Pancreas (tissue), 10 donors: ENCODE measurements at regions not wholly inside any gene's neighbourhood (a gene's known extent, or its start where the extent isn't known, plus 50 kb on each side); places are given as distances from the start of the nearest gene placed in this dataset.

Experiments
- ATAC-seq, 4 donors: fragments of 200-7000 bp; cut with Tn5 transposase; one replicate each; pipeline versions ENCODE4 v1.8.0 to v1.9.1; 2020; ENCODE audit warnings: mild to moderate bottlenecking in 4 of 4, moderate library complexity in 4 of 4
- DNase-seq, 6 donors: peaks; one replicate each; pipeline ENCODE4 v3.0.0-alpha.2; 2020
- FAIRE-seq: peaks from 2 replicates; lab custom pipeline; 2012; peaks lifted over from hg19 to GRCh38; lab: Jason Lieb, UNC
- H3K27ac ChIP-seq, 4 donors: fragments of 200-600 bp; sonication (generic); 1 replicate in 3 of 4; 2 replicates in 1 of 4; pipeline versions ENCODE4 v1.5.0 to v1.8.0; 2020
- H3K27me3 ChIP-seq, 4 donors: fragments of 200-600 bp; one replicate each; pipeline ENCODE4 v1.8.0; 2021
- H3K36me3 ChIP-seq, 3 donors: fragments of 200-600 bp; sonication (generic) in 1 of 3; one replicate each; pipeline versions ENCODE4 v1.5.0 to v1.8.0; 2020 to 2021
- H3K4me1 ChIP-seq, 3 donors: fragments of 200-600 bp; one replicate each; pipeline ENCODE4 v1.8.0; 2021
- H3K4me3 ChIP-seq, 4 donors: fragments of 200-600 bp; sonication (generic) in 2 of 4; one replicate each; pipeline versions ENCODE4 v1.5.0 to v1.8.0; 2020 to 2021
- H3K9me3 ChIP-seq, 4 donors: fragments of 200-600 bp; one replicate each; pipeline ENCODE4 v1.8.0; 2021
- WGBS, 2 donors: extraction: QIAGEN DNeasy Blood & Tissue Kit; methylation state at CpG; one replicate each; pipeline ENCODE4 v1.1.7; 2013; 5-methylcytosine and 5-hydroxymethylcytosine counted together
- intact Hi-C, 3 donors: fragments of 100-400 bp; cut with DNase I; formaldehyde crosslinking; loops; one replicate each; pipeline versions ENCODE4 v1.11.1 to v1.14.2; 2022
- TF ChIP-seq, protein P1 (sequence below), 4 donors: fragments of 200-600 bp; sonication (generic) in 3 of 4; IDR thresholded peaks; one replicate each; pipeline versions ENCODE4 v1.5.0 to v1.8.0; 2021; ENCODE audit warnings: antibody characterized with exemption in 4 of 4
- donor health status: healthy with polysubstance abuse.
- donor health status: DM: no; HTN: no; CAD: no; lungs with moderate emphysema.
- donor health status: DM: no; HTN: no; CAD: no.
- donor health status: control.
- donor health status: control.
- donor health status: Bipolar disorder and iron deficiency.
- donor health status: DM: yes; HTN: yes; CAD: no.
- donor health status: DM: no; HTN: no; CAD: no.
- donor health status: DM: no; HTN: no; CAD: no.
- donor health status: DM: yes; HTN: yes; CAD: no.

DNA sequence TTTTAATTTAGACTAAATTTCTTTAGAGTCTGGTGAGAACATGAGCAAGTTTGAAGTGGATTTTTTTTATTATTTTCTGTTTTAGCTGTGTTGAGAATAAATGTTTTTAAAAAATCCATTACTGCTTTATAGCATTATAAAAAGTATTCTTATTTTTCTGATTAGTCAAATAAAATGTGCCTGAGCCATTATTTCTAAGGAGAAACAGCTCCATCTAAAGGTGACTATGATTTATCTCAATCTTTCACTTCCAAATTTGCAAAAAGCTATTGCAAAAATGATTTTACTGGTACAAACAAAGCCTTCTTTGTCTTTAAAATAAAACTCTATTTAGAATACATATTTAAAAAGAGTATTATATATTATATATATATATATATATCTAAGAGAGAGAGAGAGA is 959.2 kb downstream of the FAM133A start:
- Histone ChIP-seq H3K4me1 (no peaks in the 10 kb centered on the region), H3K36me3 (no peaks in the 10 kb centered on the region), H3K27me3 (peaks cover 0 to under 1% (median 0%) of the 10 kb centered on the region in 4 donors), H3K27ac (no peak overlapping the region), H3K4me3 (no peak overlapping the region), H3K9me3 (no peaks in the 10 kb centered on the region)
- FAIRE-seq (peak; percentile 43), ATAC-seq (no peak), DNase-seq (no peak)
- TF ChIP-seq, protein P1, sequence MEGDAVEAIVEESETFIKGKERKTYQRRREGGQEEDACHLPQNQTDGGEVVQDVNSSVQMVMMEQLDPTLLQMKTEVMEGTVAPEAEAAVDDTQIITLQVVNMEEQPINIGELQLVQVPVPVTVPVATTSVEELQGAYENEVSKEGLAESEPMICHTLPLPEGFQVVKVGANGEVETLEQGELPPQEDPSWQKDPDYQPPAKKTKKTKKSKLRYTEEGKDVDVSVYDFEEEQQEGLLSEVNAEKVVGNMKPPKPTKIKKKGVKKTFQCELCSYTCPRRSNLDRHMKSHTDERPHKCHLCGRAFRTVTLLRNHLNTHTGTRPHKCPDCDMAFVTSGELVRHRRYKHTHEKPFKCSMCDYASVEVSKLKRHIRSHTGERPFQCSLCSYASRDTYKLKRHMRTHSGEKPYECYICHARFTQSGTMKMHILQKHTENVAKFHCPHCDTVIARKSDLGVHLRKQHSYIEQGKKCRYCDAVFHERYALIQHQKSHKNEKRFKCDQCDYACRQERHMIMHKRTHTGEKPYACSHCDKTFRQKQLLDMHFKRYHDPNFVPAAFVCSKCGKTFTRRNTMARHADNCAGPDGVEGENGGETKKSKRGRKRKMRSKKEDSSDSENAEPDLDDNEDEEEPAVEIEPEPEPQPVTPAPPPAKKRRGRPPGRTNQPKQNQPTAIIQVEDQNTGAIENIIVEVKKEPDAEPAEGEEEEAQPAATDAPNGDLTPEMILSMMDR (IDR thresholded peaks at IDR 0.05) = no peak
- intact Hi-C loops = no loop called here

- Histone ChIP-seq H3K9me3 (no peaks in the 10 kb centered on the region), H3K36me3 (no peaks in the 10 kb centered on the region), H3K4me3 (no peak overlapping the region), H3K27me3 (no peaks in the 10 kb centered on the region), H3K27ac (no peak overlapping the region), H3K4me1 (no peaks in the 10 kb centered on the region)
- FAIRE-seq (no peak), ATAC-seq (no peak), DNase-seq (no peak)
- TF ChIP-seq, protein P1 (IDR thresholded peaks at IDR 0.05) = no peak
- intact Hi-C loops = no loop called here
- 90 to 91% methylated on average over 3 of the region's 3 CpGs for WGBS, 2 donors
These were observed 961.0 kb downstream of the FAM133A start for GRCh38 chrX:94635003-94635402.

DNA sequence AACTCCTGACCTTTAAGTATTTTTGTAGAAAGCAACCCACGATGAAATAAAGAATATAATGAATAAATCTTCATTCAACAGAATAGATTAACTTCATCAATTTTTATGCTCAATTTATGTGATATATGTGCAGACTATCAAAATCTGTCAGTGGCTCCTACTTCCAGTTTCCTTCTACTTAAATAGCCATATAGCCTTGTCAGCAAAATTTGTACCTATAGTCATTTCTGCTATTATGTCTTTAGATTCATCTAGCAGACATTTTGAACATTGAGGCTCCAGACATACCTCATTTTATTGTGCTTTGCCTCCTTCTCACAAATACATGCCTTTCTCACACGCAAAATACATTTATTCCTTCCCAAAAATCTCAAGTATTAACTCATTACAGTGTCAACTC is 971.7 kb downstream of the FAM133A start:
- H3K4me3 ChIP-seq = no peak overlapping the region
- TF ChIP-seq, protein P1 (IDR thresholded peaks at IDR 0.05) = no peak
- H3K27me3 ChIP-seq = peaks cover 0 to 4% (median 3%) of the 10 kb centered on the region in 4 donors
- 72 to 75% methylated on average over 2 of the region's 2 CpGs for WGBS, 2 donors
- no peaks in the 10 kb centered on the region for H3K4me1 ChIP-seq
- H3K9me3 ChIP-seq = no peaks in the 10 kb centered on the region
- FAIRE-seq (no peak), ATAC-seq (no peak), DNase-seq (no peak)
- H3K36me3 ChIP-seq = no peaks in the 10 kb centered on the region
- intact Hi-C loops = no loop called here
- no peak overlapping the region for H3K27ac ChIP-seq

DNA sequence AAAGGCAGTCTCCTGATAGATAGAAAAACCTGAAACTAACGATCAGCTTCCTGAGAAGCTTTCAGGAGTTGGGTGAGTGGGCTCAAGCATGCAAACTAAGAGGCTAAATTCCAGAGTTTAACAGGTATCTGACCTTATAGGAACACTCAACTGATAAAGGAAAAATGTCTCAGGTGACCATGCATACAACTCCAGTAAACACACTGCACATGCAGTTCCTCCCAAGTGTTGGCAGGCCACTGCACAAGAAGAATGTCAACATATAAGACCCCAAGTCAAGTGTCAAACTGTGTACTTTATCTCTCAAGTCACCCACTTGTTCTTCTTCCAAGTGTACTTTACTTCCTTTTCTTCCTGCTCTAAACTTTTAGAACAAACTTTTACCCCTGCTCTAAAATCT is 981.2 kb downstream of the FAM133A start:
- no peaks in the 10 kb centered on the region for H3K9me3 ChIP-seq
- no peak overlapping the region for H3K4me3 ChIP-seq
- intact Hi-C loops = no loop called here
- WGBS, 2 donors = 8 to 35% methylated on average over 1 of the region's 1 CpG
- no peak overlapping the region for H3K27ac ChIP-seq
- DNase-seq = no peak
- H3K4me1 ChIP-seq = no peaks in the 10 kb centered on the region
- TF ChIP-seq, protein P1 (IDR thresholded peaks at IDR 0.05) = no peak
- no peaks in the 10 kb centered on the region for H3K36me3 ChIP-seq
- H3K27me3 ChIP-seq = peaks cover 0 to 6% (median 0%) of the 10 kb centered on the region in 4 donors
- ATAC-seq = no peak
- no peak for FAIRE-seq

- no peak overlapping the region for H3K4me3 ChIP-seq
- peaks cover 0 to 5% (median 0%) of the 10 kb centered on the region in 4 donors for H3K27me3 ChIP-seq
- ATAC-seq (peak in 3 of 4 donors; percentile 54 to 82 (median 59)), DNase-seq (no peak), FAIRE-seq (no peak)
- H3K27ac ChIP-seq = no peak overlapping the region
- intact Hi-C loops = no loop called here
- no peaks in the 10 kb centered on the region for H3K9me3 ChIP-seq
- no peaks in the 10 kb centered on the region for H3K4me1 ChIP-seq
- no peaks in the 10 kb centered on the region for H3K36me3 ChIP-seq
- TF ChIP-seq, protein P1 (IDR thresholded peaks at IDR 0.05) = no peak
These were observed 988.7 kb downstream of the FAM133A start for GRCh38 chrX:94662689-94663088.
